Spleen (tissue), 7 donors: ENCODE measurements at regions not wholly inside any gene's neighbourhood (a gene's known extent, or its start where the extent isn't known, plus 50 kb on each side); places are given as distances from the start of the nearest gene placed in this dataset.

Source experiments
- POLR2A ChIP-seq, 3 donors: fragments of 450-650 bp; IDR thresholded peaks; one replicate each; pipeline ENCODE4 v1.5.1; 2017; ENCODE audit warnings: antibody characterized with exemption in 3 of 3, mild to moderate bottlenecking in 1 of 3
- TF ChIP-seq, protein P1 (sequence below), 11 experiments: fragments of 200-600 bp in 7 of 11; fragments of 450-650 bp in 4 of 11; sonication (generic) in 4 of 11; IDR thresholded peaks in 8 of 11; conservative IDR thresholded peaks in 3 of 11; 1 replicate in 7 of 11; 2 replicates in 4 of 11; pipeline versions ENCODE4 v1.4.0 to v1.8.0; 2016 to 2021; ENCODE audit warnings: antibody characterized with exemption in 11 of 11, inconsistent platforms in 4 of 11, mild to moderate bottlenecking in 1 of 11
- donor health status: DM: no; HTN: no; CAD: no; lungs with moderate emphysema.
- donor health status: DM: no; HTN: no; CAD: no.
- donor health status: DM: no; HTN: no; CAD: no.

GRCh38 chr2:83661711-83662110 is 797.4 kb downstream of the SUCLG1 start:
- TF ChIP-seq, protein P1, sequence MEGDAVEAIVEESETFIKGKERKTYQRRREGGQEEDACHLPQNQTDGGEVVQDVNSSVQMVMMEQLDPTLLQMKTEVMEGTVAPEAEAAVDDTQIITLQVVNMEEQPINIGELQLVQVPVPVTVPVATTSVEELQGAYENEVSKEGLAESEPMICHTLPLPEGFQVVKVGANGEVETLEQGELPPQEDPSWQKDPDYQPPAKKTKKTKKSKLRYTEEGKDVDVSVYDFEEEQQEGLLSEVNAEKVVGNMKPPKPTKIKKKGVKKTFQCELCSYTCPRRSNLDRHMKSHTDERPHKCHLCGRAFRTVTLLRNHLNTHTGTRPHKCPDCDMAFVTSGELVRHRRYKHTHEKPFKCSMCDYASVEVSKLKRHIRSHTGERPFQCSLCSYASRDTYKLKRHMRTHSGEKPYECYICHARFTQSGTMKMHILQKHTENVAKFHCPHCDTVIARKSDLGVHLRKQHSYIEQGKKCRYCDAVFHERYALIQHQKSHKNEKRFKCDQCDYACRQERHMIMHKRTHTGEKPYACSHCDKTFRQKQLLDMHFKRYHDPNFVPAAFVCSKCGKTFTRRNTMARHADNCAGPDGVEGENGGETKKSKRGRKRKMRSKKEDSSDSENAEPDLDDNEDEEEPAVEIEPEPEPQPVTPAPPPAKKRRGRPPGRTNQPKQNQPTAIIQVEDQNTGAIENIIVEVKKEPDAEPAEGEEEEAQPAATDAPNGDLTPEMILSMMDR (IDR thresholded peaks at IDR 0.05 in 8 of 11, conservative IDR thresholded peaks at IDR 0.05 in 3 of 11): no peak
- no peak for TF ChIP-seq POLR2A (IDR thresholded peaks at IDR 0.05)
